ENCODE measurements at regions not wholly inside any gene's neighbourhood (a gene's known extent, or its start where the extent isn't known, plus 50 kb on each side); places are given as distances from the start of the nearest gene placed in this dataset.

GRCh38 chr4:53908661-53909078 is 155.7 kb downstream of the CHIC2 start:
- peak; percentile 59 for TF ChIP-seq CTCF (IDR thresholded peaks at IDR 0.05; ENCODE audit: insufficient read depth, missing control alignments)
- DNase-seq (ENCODE audit: insufficient read length, low spot score) (no peak), FAIRE-seq (no peak)

GRCh38 chr4:53907772-53908171 is 156.6 kb downstream of the CHIC2 start:
- DNase-seq (ENCODE audit: insufficient read length, low spot score) (no peak), FAIRE-seq (no peak)
- TF ChIP-seq CTCF (IDR thresholded peaks at IDR 0.05; ENCODE audit: insufficient read depth, missing control alignments) = no peak

GRCh38 chr4:53906606-53907190 is 157.7 kb downstream of the CHIC2 start:
- FAIRE-seq = no peak
- no peak for DNase-seq (ENCODE audit: insufficient read length, low spot score)
- no peak for TF ChIP-seq CTCF (IDR thresholded peaks at IDR 0.05; ENCODE audit: insufficient read depth, missing control alignments)

- no peak for TF ChIP-seq CTCF (IDR thresholded peaks at IDR 0.05; ENCODE audit: insufficient read depth, missing control alignments)
- DNase-seq (ENCODE audit: insufficient read length, low spot score) = no peak
- FAIRE-seq = no peak
Measured at GRCh38 chr4:53905941-53906377, 158.4 kb downstream of the CHIC2 start.

GRCh38 chr4:53905276-53905940 is 159.0 kb downstream of the CHIC2 start:
- no peak for TF ChIP-seq CTCF (IDR thresholded peaks at IDR 0.05; ENCODE audit: insufficient read depth, missing control alignments)
- DNase-seq (ENCODE audit: insufficient read length, low spot score) (no peak), FAIRE-seq (no peak)

- no peak for TF ChIP-seq CTCF (IDR thresholded peaks at IDR 0.05; ENCODE audit: insufficient read depth, missing control alignments)
- no peak for DNase-seq (ENCODE audit: insufficient read length, low spot score)
- no peak for FAIRE-seq
Measured at GRCh38 chr4:53902786-53903185, 161.6 kb downstream of the CHIC2 start.

- FAIRE-seq = no peak
- no peak for DNase-seq (ENCODE audit: insufficient read length, low spot score)
- no peak for TF ChIP-seq CTCF (IDR thresholded peaks at IDR 0.05; ENCODE audit: insufficient read depth, missing control alignments)
Measured at GRCh38 chr4:53900271-53900649, 164.1 kb downstream of the CHIC2 start.

All from D721Med (cell line).